ENCODE measurements at regions not wholly inside any gene's neighbourhood (a gene's known extent, or its start where the extent isn't known, plus 50 kb on each side); places are given as distances from the start of the nearest gene placed in this dataset.

GRCh38 chr4:110268352-110268751 lies 69.9 kb upstream of the ELOVL6 start (continued):
- TF ChIP-seq ZNF462 (CRISPR knock-in tag; IDR thresholded peaks at IDR 0.05), result no peak
- no peak for TF ChIP-seq ZNF331 (CRISPR knock-in tag; IDR thresholded peaks at IDR 0.05; ENCODE audit: low read depth)
- no peak for TF ChIP-seq ETS1 (IDR thresholded peaks at IDR 0.05)
- no peak for TF ChIP-seq CREB1 (CRISPR knock-in tag; IDR thresholded peaks at IDR 0.05; ENCODE audit: low read depth)
- no peak for TF ChIP-seq NANOG (IDR thresholded peaks at IDR 0.05; ENCODE audit: borderline replicate concordance)
- TF ChIP-seq POLR2AphosphoS5 (IDR thresholded peaks at IDR 0.05; ENCODE audit: low read depth), result no peak

- Histone ChIP-seq H3K4me3 (no peak overlapping the region), H3K9me2 (ENCODE audit: insufficient read depth) (no peaks in the 10 kb centered on the region), H3K4me2 (no peak overlapping the region), H3F3A (replicated peaks; ENCODE audit: low read depth) (no peaks in the 10 kb centered on the region), H3K36me3 (ENCODE audit: insufficient read depth) (no peaks in the 10 kb centered on the region), H3K79me2 (replicated peaks; ENCODE audit: insufficient read depth) (no peaks in the 10 kb centered on the region), H4K20me1 (replicated peaks; ENCODE audit: insufficient read depth) (no peaks in the 10 kb centered on the region), H2AFZ (no peak overlapping the region), H3K27me3 (ENCODE audit: insufficient read depth) (no peaks in the 10 kb centered on the region), H3K4me1 (ENCODE audit: insufficient read depth) (no peaks in the 10 kb centered on the region), H3K27ac (ENCODE audit: low read depth) (no peak overlapping the region)
- Mint-ChIP-seq H3K4me1 (no peaks in the 10 kb centered on the region), H3K27ac (no peak overlapping the region), H3K4me3 (no peak overlapping the region), H3K9me3 (no peaks in the 10 kb centered on the region), H3K36me3 (ENCODE audit: low read depth) (no peaks in the 10 kb centered on the region), H3K27me3 (ENCODE audit: insufficient read depth, low read depth, poor library complexity) (peaks cover 1% of the 10 kb centered on the region)
- ATAC-seq (no peak), DNase-seq (ENCODE audit: low spot score) (no peak)
- TF ChIP-seq EZH2phosphoT487 (IDR thresholded peaks at IDR 0.05; ENCODE audit: unreplicated experiment) (no peak), ZNF462 (CRISPR knock-in tag; IDR thresholded peaks at IDR 0.05) (no peak), STAT1 (IDR thresholded peaks at IDR 0.05; ENCODE audit: unreplicated experiment) (no peak)
These were observed 67.7 kb upstream of the ELOVL6 start for GRCh38 chr4:110266136-110266535.
